Cardiac muscle cell (in vitro differentiated cells and primary cell): ENCODE measurements at regions not wholly inside any gene's neighbourhood (a gene's known extent, or its start where the extent isn't known, plus 50 kb on each side); places are given as distances from the start of the nearest gene placed in this dataset.

Source experiments
- DNase-seq, 2 donors: peaks; one replicate each; pipeline versions ENCODE4 v3.0.0 to v3.0.0-alpha.2; 2010 to 2017; ENCODE audit warnings: low read depth in 1 of 2, low spot score in 1 of 2
- H3K27ac ChIP-seq: fragments of 200-600 bp; sonication (generic); 2 replicates; pipeline ENCODE4 v1.5.1; 2016
- H3K27me3 ChIP-seq: fragments of 200-600 bp; sonication (generic); 2 replicates; pipeline ENCODE4 v1.6.0; 2016; ENCODE audit warnings: control low read depth
- H3K36me3 ChIP-seq: fragments of 200-600 bp; sonication (generic); 2 replicates; pipeline ENCODE4 v1.5.1; 2016; ENCODE audit warnings: control low read depth
- H3K4me1 ChIP-seq: fragments of 200-600 bp; sonication (generic); 2 replicates; pipeline ENCODE4 v1.8.1; 2017; ENCODE audit warnings: low read depth, mild to moderate bottlenecking, mixed run types
- H3K4me3 ChIP-seq: fragments of 200-600 bp; sonication (generic); 2 replicates; pipeline ENCODE4 v1.5.1; 2016; ENCODE audit warnings: mild to moderate bottlenecking
- H3K9me3 ChIP-seq: fragments of 200-600 bp; sonication (generic); 2 replicates; pipeline ENCODE4 v1.5.1; 2017; ENCODE audit warnings: low read depth, mild to moderate bottlenecking, control low read depth
- CTCF ChIP-seq: IDR thresholded peaks from 2 replicates; pipeline ENCODE4 v1.5.1; 2012; ENCODE audit warnings: low read depth, mild to moderate bottlenecking, low read length

- no peak overlapping the region for H3K4me3 ChIP-seq
- H3K36me3 ChIP-seq = no peaks in the 10 kb centered on the region
- DNase-seq = no peak
- H3K9me3 ChIP-seq = no peaks in the 10 kb centered on the region
- no peaks in the 10 kb centered on the region for H3K4me1 ChIP-seq
- TF ChIP-seq CTCF = no peak
- H3K27me3 ChIP-seq = no peaks in the 10 kb centered on the region
- H3K27ac ChIP-seq = no peak overlapping the region
These were observed 116.7 kb upstream of the NRSN1 start for GRCh38 chr6:24009319-24009718.

- Histone ChIP-seq H3K36me3 (no peaks in the 10 kb centered on the region), H3K9me3 (no peaks in the 10 kb centered on the region), H3K27me3 (no peaks in the 10 kb centered on the region), H3K27ac (no peak overlapping the region), H3K4me1 (no peaks in the 10 kb centered on the region), H3K4me3 (no peak overlapping the region)
- DNase-seq = no peak
- no peak for TF ChIP-seq CTCF
These were observed 115.9 kb upstream of the NRSN1 start for GRCh38 chr6:24010133-24010532.

DNA sequence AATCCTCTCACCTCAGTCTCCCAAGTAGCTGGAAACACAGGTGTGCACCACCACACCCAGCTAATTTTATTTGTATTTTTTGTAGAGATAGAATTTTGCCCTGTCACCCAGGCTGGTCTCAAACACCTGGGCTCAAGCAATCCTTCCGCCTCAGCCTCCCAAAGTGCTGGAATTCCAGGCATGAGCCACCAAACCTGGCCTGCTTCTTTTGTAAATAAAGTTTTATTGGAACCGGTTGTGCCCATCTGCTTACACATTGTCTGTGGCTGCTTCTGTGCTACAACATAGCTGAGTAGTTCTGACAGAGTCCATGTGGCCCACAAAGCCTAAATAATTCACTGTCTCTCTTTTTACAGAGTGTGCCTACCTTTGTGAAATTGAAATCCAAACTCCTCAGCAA, 109.7 kb upstream of the NRSN1 start:
- H3K4me3 ChIP-seq = no peak overlapping the region
- H3K9me3 ChIP-seq = no peaks in the 10 kb centered on the region
- no peak for TF ChIP-seq CTCF
- no peak for DNase-seq
- H3K27ac ChIP-seq = no peak overlapping the region
- H3K4me1 ChIP-seq = no peaks in the 10 kb centered on the region
- H3K27me3 ChIP-seq = no peaks in the 10 kb centered on the region
- H3K36me3 ChIP-seq = no peaks in the 10 kb centered on the region

DNA sequence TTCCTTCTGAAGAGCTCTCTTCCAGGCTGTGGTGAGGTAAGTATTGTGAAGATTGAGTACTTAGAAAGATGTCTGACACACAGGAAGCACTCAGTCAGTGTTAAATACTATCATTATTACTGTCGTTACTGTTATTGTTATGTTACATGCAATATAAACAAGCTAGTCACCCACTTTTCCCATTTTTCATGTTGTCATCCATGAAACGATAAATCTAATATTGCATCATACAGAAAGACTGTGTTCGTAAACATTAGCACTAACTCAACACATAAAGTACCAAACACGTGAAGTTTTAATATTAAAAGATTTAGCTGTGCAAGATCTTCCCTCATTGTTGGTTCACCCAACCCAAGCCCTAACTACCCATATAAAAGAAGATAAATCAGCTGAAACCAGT, 109.2 kb upstream of the NRSN1 start:
- no peaks in the 10 kb centered on the region for H3K9me3 ChIP-seq
- TF ChIP-seq CTCF = no peak
- no peak overlapping the region for H3K27ac ChIP-seq
- DNase-seq = no peak
- no peak overlapping the region for H3K4me3 ChIP-seq
- no peaks in the 10 kb centered on the region for H3K4me1 ChIP-seq
- H3K36me3 ChIP-seq = no peaks in the 10 kb centered on the region
- no peaks in the 10 kb centered on the region for H3K27me3 ChIP-seq

DNA sequence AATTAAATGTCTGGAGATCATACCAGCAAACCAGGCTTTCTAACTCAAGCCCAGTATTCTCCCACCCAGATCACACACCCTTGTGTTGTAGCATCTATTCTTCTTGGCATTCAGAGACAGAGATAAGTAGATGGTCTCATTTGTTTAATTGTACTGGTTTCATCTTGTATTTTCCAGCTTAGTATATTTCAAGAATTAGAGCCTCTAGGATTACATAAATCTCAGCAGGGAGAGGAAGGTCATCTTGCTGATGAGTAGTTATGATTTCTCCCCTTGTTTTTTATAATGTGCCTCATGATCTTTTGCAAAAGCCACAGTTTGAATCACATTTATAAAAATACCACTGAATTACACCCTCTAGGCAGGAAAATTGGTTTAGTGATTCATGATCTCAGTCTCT, 106.6 kb upstream of the NRSN1 start:
- Histone ChIP-seq H3K4me1 (no peaks in the 10 kb centered on the region), H3K27ac (no peak overlapping the region), H3K4me3 (no peak overlapping the region), H3K27me3 (no peaks in the 10 kb centered on the region), H3K36me3 (no peaks in the 10 kb centered on the region), H3K9me3 (no peaks in the 10 kb centered on the region)
- no peak for DNase-seq
- no peak for TF ChIP-seq CTCF

- Histone ChIP-seq H3K9me3 (no peaks in the 10 kb centered on the region), H3K36me3 (no peaks in the 10 kb centered on the region), H3K27ac (no peak overlapping the region), H3K27me3 (no peaks in the 10 kb centered on the region), H3K4me3 (no peak overlapping the region), H3K4me1 (no peaks in the 10 kb centered on the region)
- no peak for TF ChIP-seq CTCF
- no peak for DNase-seq
These were observed 106.2 kb upstream of the NRSN1 start for GRCh38 chr6:24019830-24020229.
